Left ventricle myocardium inferior (tissue), 1 donor: ENCODE measurements at regions not wholly inside any gene's neighbourhood (a gene's known extent, or its start where the extent isn't known, plus 50 kb on each side); places are given as distances from the start of the nearest gene placed in this dataset.
"Not testable (repeated sequence)": the region's sequence is repeated elsewhere in the genome, so short reads cannot be mapped to it uniquely, and the experiment has no call there.

Experiments
- DNase-seq: peaks from one replicate; pipeline ENCODE4 v3.0.0-alpha.2; 2020
- H3K27ac ChIP-seq: fragments of 200-600 bp; replicated peaks from 2 replicates; pipeline ENCODE4 v1.8.0; 2021
- H3K27me3 ChIP-seq: fragments of 200-600 bp; 2 replicates; pipeline ENCODE4 v1.8.0; 2021; ENCODE audit warnings: low read depth
- H3K36me3 ChIP-seq: fragments of 200-600 bp; 2 replicates; pipeline ENCODE4 v1.8.0; 2021
- H3K4me1 ChIP-seq: fragments of 200-600 bp; 2 replicates; pipeline ENCODE4 v1.8.0; 2021
- H3K4me3 ChIP-seq: fragments of 200-600 bp; 2 replicates; pipeline ENCODE4 v1.8.0; 2021; ENCODE audit warnings: mild to moderate bottlenecking, moderate library complexity
- H3K9me3 ChIP-seq: fragments of 200-600 bp; replicated peaks from 2 replicates; pipeline ENCODE4 v1.8.0; 2021
- CTCF ChIP-seq: fragments of 200-600 bp; IDR thresholded peaks from 2 replicates; pipeline ENCODE4 v1.8.0; 2021; ENCODE audit warnings: antibody characterized with exemption, mild to moderate bottlenecking, borderline replicate concordance
- intact Hi-C: fragments of 100-400 bp; cut with micrococcal nuclease; formaldehyde crosslinking; loops from one replicate; pipeline ENCODE4 v1.11.0; 2022
- donor health status: DM: no; HTN: yes; CAD: no; lungs with severe emphysema.

- no peaks in the 10 kb centered on the region for H3K9me3 ChIP-seq
- no peaks in the 10 kb centered on the region for H3K36me3 ChIP-seq
- intact Hi-C loops = no loop called here
- TF ChIP-seq CTCF = no peak
- no peak overlapping the region for H3K27ac ChIP-seq
- no peaks in the 10 kb centered on the region for H3K27me3 ChIP-seq
- peaks cover 30% of the 10 kb centered on the region for H3K4me1 ChIP-seq
- DNase-seq = no peak
- H3K4me3 ChIP-seq = no peak overlapping the region
Measured at GRCh38 chr1:235054466-235054865, 74.2 kb downstream of the TOMM20 start.

GRCh38 chr1:235052067-235053008, 76.3 kb downstream of the TOMM20 start:
- TF ChIP-seq CTCF = no peak
- H3K9me3 ChIP-seq = no peaks in the 10 kb centered on the region
- H3K4me1 ChIP-seq = peaks cover 51% of the 10 kb centered on the region
- no peaks in the 10 kb centered on the region for H3K36me3 ChIP-seq
- H3K4me3 ChIP-seq = no peak overlapping the region
- intact Hi-C loops = no loop called here
- peak overlapping the region; percentile 67 for H3K27ac ChIP-seq
- DNase-seq = no peak
- H3K27me3 ChIP-seq = no peaks in the 10 kb centered on the region

GRCh38 chr1:235051521-235051920, 77.1 kb downstream of the TOMM20 start:
- Histone ChIP-seq H3K27ac (peak overlapping the region; percentile 67), H3K4me1 (peaks cover 59% of the 10 kb centered on the region), H3K9me3 (no peaks in the 10 kb centered on the region), H3K4me3 (no peak overlapping the region), H3K36me3 (no peaks in the 10 kb centered on the region), H3K27me3 (no peaks in the 10 kb centered on the region)
- intact Hi-C loops = no loop called here
- TF ChIP-seq CTCF = no peak
- peak; percentile 42 for DNase-seq

GRCh38 chr1:235050911-235051360, 77.7 kb downstream of the TOMM20 start:
- Histone ChIP-seq H3K27ac (peak overlapping the region; percentile 67), H3K36me3 (no peaks in the 10 kb centered on the region), H3K4me1 (peaks cover 60% of the 10 kb centered on the region), H3K27me3 (no peaks in the 10 kb centered on the region), H3K4me3 (no peak overlapping the region), H3K9me3 (no peaks in the 10 kb centered on the region)
- intact Hi-C loops = no loop called here
- TF ChIP-seq CTCF = no peak
- DNase-seq = peak; percentile 49

- H3K9me3 ChIP-seq, H3K36me3 ChIP-seq, intact Hi-C loops, DNase-seq, H3K27me3 ChIP-seq, H3K4me3 ChIP-seq: not testable (repeated sequence)
- H3K4me1 ChIP-seq = peaks cover 60% of the 10 kb centered on the region
- peak overlapping the region; percentile 91 for H3K27ac ChIP-seq
Measured at GRCh38 chr1:235049716-235050378, 78.8 kb downstream of the TOMM20 start.

GRCh38 chr1:235049217-235049616, 79.4 kb downstream of the TOMM20 start:
- Histone ChIP-seq H3K36me3 (no peaks in the 10 kb centered on the region), H3K27ac (peak overlapping the region; percentile 91), H3K9me3 (no peaks in the 10 kb centered on the region), H3K27me3 (no peaks in the 10 kb centered on the region), H3K4me3 (no peak overlapping the region), H3K4me1 (peaks cover 60% of the 10 kb centered on the region)
- no peak for TF ChIP-seq CTCF
- intact Hi-C loops = no loop called here
- DNase-seq = no peak
